NCI-H2081 (cell line): ENCODE measurements at regions not wholly inside any gene's neighbourhood (a gene's known extent, or its start where the extent isn't known, plus 50 kb on each side); places are given as distances from the start of the nearest gene placed in this dataset.
"Not testable (repeated sequence)": the region's sequence is repeated elsewhere in the genome, so short reads cannot be mapped to it uniquely, and the experiment has no call there.

Experiments used
- DNase-seq, 2 experiments: peaks; one replicate each; lab custom pipeline; 2025; lab: John Stamatoyannopoulos, UW

GRCh38 chr5:86546044-86546443 is 71.7 kb upstream of the COX7C start:
- no peak for DNase-seq

- DNase-seq: no peak
Measured at GRCh38 chr5:86546582-86546981, 71.2 kb upstream of the COX7C start.

- no peak for DNase-seq
Measured at GRCh38 chr5:86554638-86555037, 63.1 kb upstream of the COX7C start.

GRCh38 chr5:86557920-86558319 is 59.8 kb upstream of the COX7C start:
- no peak for DNase-seq

- DNase-seq: no peak
Measured at GRCh38 chr5:86565197-86565789, 52.4 kb upstream of the COX7C start.

DNA sequence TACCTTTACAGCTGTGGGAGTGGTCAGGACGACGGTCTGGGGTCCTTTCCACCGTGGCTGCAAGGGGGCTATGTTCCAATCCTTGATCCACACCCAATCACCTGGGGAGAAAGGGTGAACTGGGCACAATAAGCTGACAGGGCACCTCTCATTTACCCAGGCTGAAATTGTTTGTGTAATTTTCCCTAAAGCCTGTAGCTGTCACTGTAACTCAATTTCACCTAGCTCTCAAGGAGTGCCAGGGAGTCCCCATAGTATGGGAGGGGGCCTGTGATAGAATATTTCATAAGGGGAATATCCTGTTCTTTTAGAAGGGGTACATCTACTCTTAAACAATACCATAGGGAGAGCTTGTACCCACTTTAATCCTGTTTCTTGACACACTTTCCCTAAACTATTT is 51.7 kb upstream of the COX7C start:
- not testable (repeated sequence) for DNase-seq
